Progenitor cell of endocrine pancreas (in vitro differentiated cells): ENCODE measurements at regions not wholly inside any gene's neighbourhood (a gene's known extent, or its start where the extent isn't known, plus 50 kb on each side); places are given as distances from the start of the nearest gene placed in this dataset.
A peak's percentile ranks its signal among the peaks of the same experiment; 100 is the strongest.

Source experiments
- DNase-seq: peaks from one replicate; pipeline ENCODE4 v3.0.0; 2021; ENCODE audit warnings: low spot score; ENCODE audit not compliant: unreplicated experiment
- H3K27ac Mint-ChIP-seq: 2 replicates; pipeline ENCODE4 v1.8.0; 2021; ENCODE audit warnings: mild to moderate bottlenecking, moderate library complexity, mixed read lengths
- H3K27me3 Mint-ChIP-seq: 2 replicates; pipeline ENCODE4 v1.8.0; 2021; ENCODE audit warnings: mixed read lengths
- H3K36me3 Mint-ChIP-seq: 2 replicates; pipeline ENCODE4 v1.8.0; 2022; ENCODE audit warnings: mixed read lengths; ENCODE audit not compliant: insufficient read depth
- H3K4me1 Mint-ChIP-seq: 2 replicates; pipeline ENCODE4 v1.8.0; 2021; ENCODE audit warnings: low read depth, mixed read lengths
- H3K4me3 Mint-ChIP-seq: 2 replicates; pipeline ENCODE4 v1.8.0; 2021; ENCODE audit warnings: low read depth, mild to moderate bottlenecking, moderate library complexity, mixed read lengths
- H3K9me3 Mint-ChIP-seq: 2 replicates; pipeline ENCODE4 v1.8.0; 2021; ENCODE audit warnings: low read depth, mixed read lengths
- CTCF ChIP-seq: fragments of 200-600 bp; sonication (generic); IDR thresholded peaks from one replicate; pipeline ENCODE4 v1.5.0; 2021; ENCODE audit warnings: antibody characterized with exemption, mild to moderate bottlenecking; ENCODE audit not compliant: unreplicated experiment

GRCh38 chr1:98406352-98407088 is 255.0 kb upstream of the SNX7 start:
- peaks cover 24% of the 10 kb centered on the region for H3K4me1 Mint-ChIP-seq
- DNase-seq, result no peak
- H3K27ac Mint-ChIP-seq, result no peak overlapping the region
- TF ChIP-seq CTCF, result no peak
- H3K27me3 Mint-ChIP-seq, result no peaks in the 10 kb centered on the region
- H3K9me3 Mint-ChIP-seq, result no peaks in the 10 kb centered on the region
- H3K4me3 Mint-ChIP-seq, result no peak overlapping the region
- H3K36me3 Mint-ChIP-seq, result no peaks in the 10 kb centered on the region

GRCh38 chr1:98405581-98406074 is 255.9 kb upstream of the SNX7 start:
- H3K27ac Mint-ChIP-seq, result peak overlapping the region; percentile 82
- no peaks in the 10 kb centered on the region for H3K36me3 Mint-ChIP-seq
- TF ChIP-seq CTCF, result no peak
- no peak for DNase-seq
- H3K27me3 Mint-ChIP-seq, result no peaks in the 10 kb centered on the region
- H3K9me3 Mint-ChIP-seq, result no peaks in the 10 kb centered on the region
- H3K4me3 Mint-ChIP-seq, result no peak overlapping the region
- peaks cover 24% of the 10 kb centered on the region for H3K4me1 Mint-ChIP-seq

GRCh38 chr1:98404866-98405265 is 256.7 kb upstream of the SNX7 start:
- H3K36me3 Mint-ChIP-seq, result no peaks in the 10 kb centered on the region
- H3K27me3 Mint-ChIP-seq, result no peaks in the 10 kb centered on the region
- no peak for DNase-seq
- H3K4me3 Mint-ChIP-seq, result no peak overlapping the region
- no peak for TF ChIP-seq CTCF
- no peak overlapping the region for H3K27ac Mint-ChIP-seq
- no peaks in the 10 kb centered on the region for H3K9me3 Mint-ChIP-seq
- H3K4me1 Mint-ChIP-seq, result peaks cover 22% of the 10 kb centered on the region

- no peak for DNase-seq
- Mint-ChIP-seq H3K27me3 (no peaks in the 10 kb centered on the region), H3K36me3 (no peaks in the 10 kb centered on the region), H3K9me3 (no peaks in the 10 kb centered on the region), H3K4me1 (peaks cover 19% of the 10 kb centered on the region), H3K27ac (no peak overlapping the region), H3K4me3 (no peak overlapping the region)
- TF ChIP-seq CTCF, result no peak
Measured at GRCh38 chr1:98403963-98404480, 257.5 kb upstream of the SNX7 start.

- Mint-ChIP-seq H3K4me3 (no peak overlapping the region), H3K36me3 (no peaks in the 10 kb centered on the region), H3K9me3 (no peaks in the 10 kb centered on the region), H3K27ac (no peak overlapping the region), H3K27me3 (no peaks in the 10 kb centered on the region), H3K4me1 (peaks cover 19% of the 10 kb centered on the region)
- TF ChIP-seq CTCF, result no peak
- DNase-seq, result no peak
Measured at GRCh38 chr1:98402860-98403259, 258.7 kb upstream of the SNX7 start.
